ENCODE measurements at regions not wholly inside any gene's neighbourhood (a gene's known extent, or its start where the extent isn't known, plus 50 kb on each side); places are given as distances from the start of the nearest gene placed in this dataset.
"Not testable (repeated sequence)": the region's sequence is repeated elsewhere in the genome, so short reads cannot be mapped to it uniquely, and the experiment has no call there.

- DNase-seq (ENCODE audit: low read depth), result not testable (repeated sequence)
Measured at GRCh38 chrX:79026742-79027141, 81.6 kb downstream of the P2RY10 start.

GRCh38 chrX:79035421-79035820 is 90.2 kb downstream of the P2RY10 start:
- DNase-seq (ENCODE audit: low read depth), result no peak

- DNase-seq (ENCODE audit: low read depth), result no peak
Measured at GRCh38 chrX:79036157-79036880, 91.1 kb downstream of the P2RY10 start.

GRCh38 chrX:79065696-79066095 is 78.8 kb upstream of the GPR174 start:
- no peak for DNase-seq (ENCODE audit: low read depth)

GRCh38 chrX:79078114-79078513 is 66.4 kb upstream of the GPR174 start:
- DNase-seq (ENCODE audit: low read depth), result no peak

GRCh38 chrX:79079477-79079876 is 65.0 kb upstream of the GPR174 start:
- no peak for DNase-seq (ENCODE audit: low read depth)

- DNase-seq (ENCODE audit: low read depth), result peak; percentile 0
Measured at GRCh38 chrX:79080141-79080540, 64.3 kb upstream of the GPR174 start.

GRCh38 chrX:79081895-79082512 is 62.5 kb upstream of the GPR174 start:
- DNase-seq (ENCODE audit: low read depth), result peak; percentile 27

- DNase-seq (ENCODE audit: low read depth), result no peak
Measured at GRCh38 chrX:79082899-79083298, 61.6 kb upstream of the GPR174 start.

GRCh38 chrX:79084923-79085322 is 59.6 kb upstream of the GPR174 start:
- no peak for DNase-seq (ENCODE audit: low read depth)

GRCh38 chrX:79089896-79090584 is 54.4 kb upstream of the GPR174 start:
- DNase-seq (ENCODE audit: low read depth), result no peak

- DNase-seq (ENCODE audit: low read depth), result no peak
Measured at GRCh38 chrX:79094075-79094832, 50.2 kb upstream of the GPR174 start.

Data from EH (cell line).